ENCODE measurements at regions not wholly inside any gene's neighbourhood (a gene's known extent, or its start where the extent isn't known, plus 50 kb on each side); places are given as distances from the start of the nearest gene placed in this dataset.

DNA sequence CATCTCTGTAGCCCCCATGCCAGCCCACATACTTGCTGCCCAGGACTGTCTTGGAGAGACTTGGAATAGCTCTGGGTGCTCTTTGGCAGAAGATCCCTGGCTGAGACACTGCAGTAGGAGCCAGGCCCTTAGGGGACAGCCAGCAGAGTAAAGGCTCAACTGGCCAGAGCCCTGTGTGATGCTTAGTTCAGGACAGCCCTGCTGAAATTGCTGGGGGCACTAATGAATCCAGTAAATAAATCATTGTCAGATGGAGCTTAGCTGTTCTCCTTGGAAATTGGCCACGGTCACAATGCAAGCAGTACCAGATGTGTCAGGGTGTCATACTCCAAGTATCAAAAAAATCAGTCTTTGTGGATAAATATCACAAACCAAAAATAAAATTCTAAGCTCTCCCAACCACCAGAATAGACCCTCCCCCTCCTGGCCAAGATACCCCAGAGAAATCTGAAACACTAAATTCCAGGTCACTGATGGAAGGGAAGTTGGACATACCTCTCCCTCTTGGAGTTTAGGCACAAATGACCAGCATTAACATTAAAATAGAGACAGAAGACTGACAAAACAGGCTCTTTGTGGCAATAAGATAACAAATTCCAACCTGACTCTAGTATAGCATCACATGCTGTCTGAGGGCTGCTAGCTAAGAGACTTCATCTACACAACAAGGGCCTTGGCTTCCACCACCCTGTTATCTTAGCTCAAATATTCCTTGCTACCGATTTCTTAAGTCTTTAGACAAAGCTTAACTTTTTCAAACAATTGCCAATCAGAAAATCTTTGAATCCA, 83.2 kb upstream of the DNAH14 start:
- peak overlapping the region; percentile 90 for H3K27ac ChIP-seq (ENCODE audit: low read depth, low read length)
- no peaks in the 10 kb centered on the region for H3K27me3 ChIP-seq (ENCODE audit: control insufficient read depth, insufficient read depth, low read length)
- H3K4me1 ChIP-seq (ENCODE audit: control insufficient read depth, insufficient read depth, low read length) = no peaks in the 10 kb centered on the region; the same call in 1 of the 2 replicates
- H3K4me3 ChIP-seq (ENCODE audit: low read depth, low read length) = no peak overlapping the region
- no peak overlapping the region for H3K9ac ChIP-seq (ENCODE audit: low read depth, low read length)
- H3K9me3 ChIP-seq (ENCODE audit: control insufficient read depth, insufficient read depth, low read length) = peaks cover 12% of the 10 kb centered on the region
- no peaks in the 10 kb centered on the region for H3K36me3 ChIP-seq (ENCODE audit: control insufficient read depth, insufficient read depth, low read length)

DNA sequence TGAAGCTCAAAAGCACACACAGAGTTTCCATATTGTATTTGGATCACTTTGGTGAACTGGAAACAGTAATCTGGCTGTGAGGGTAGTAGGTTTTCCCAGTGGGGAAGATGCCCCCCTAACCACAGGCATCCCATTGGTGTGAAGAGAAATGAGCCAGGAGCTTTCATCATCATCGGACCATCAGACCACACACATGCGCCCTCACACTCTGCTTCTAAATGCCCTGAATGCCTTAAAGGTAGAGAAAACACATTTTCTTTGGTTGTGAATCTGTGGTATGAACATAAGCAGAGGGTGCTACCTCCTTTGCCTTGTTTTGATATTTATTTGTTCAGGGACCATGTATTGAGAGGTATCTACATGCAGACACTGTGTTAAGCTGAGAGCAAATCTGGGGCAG, 79.0 kb upstream of the DNAH14 start:
- no peaks in the 10 kb centered on the region for H3K27me3 ChIP-seq (ENCODE audit: control insufficient read depth, insufficient read depth, low read length)
- H3K4me3 ChIP-seq (ENCODE audit: low read depth, low read length) = no peak overlapping the region
- H3K27ac ChIP-seq (ENCODE audit: low read depth, low read length) = no peak overlapping the region
- peaks cover 14% of the 10 kb centered on the region for H3K4me1 ChIP-seq (ENCODE audit: control insufficient read depth, insufficient read depth, low read length)
- H3K36me3 ChIP-seq (ENCODE audit: control insufficient read depth, insufficient read depth, low read length) = no peaks in the 10 kb centered on the region
- no peak overlapping the region for H3K9ac ChIP-seq (ENCODE audit: low read depth, low read length)
- peaks cover 8% of the 10 kb centered on the region; the same call in 1 of the 2 replicates for H3K9me3 ChIP-seq (ENCODE audit: control insufficient read depth, insufficient read depth, low read length)

GRCh38 chr1:224851210-224851847, 78.1 kb upstream of the DNAH14 start:
- H3K27me3 ChIP-seq (ENCODE audit: control insufficient read depth, insufficient read depth, low read length) = no peaks in the 10 kb centered on the region
- H3K27ac ChIP-seq (ENCODE audit: low read depth, low read length) = no peak overlapping the region
- H3K9ac ChIP-seq (ENCODE audit: low read depth, low read length) = no peak overlapping the region
- H3K4me1 ChIP-seq (ENCODE audit: control insufficient read depth, insufficient read depth, low read length) = peaks cover 14% of the 10 kb centered on the region
- H3K4me3 ChIP-seq (ENCODE audit: low read depth, low read length) = no peak overlapping the region
- no peaks in the 10 kb centered on the region for H3K36me3 ChIP-seq (ENCODE audit: control insufficient read depth, insufficient read depth, low read length)
- H3K9me3 ChIP-seq (ENCODE audit: control insufficient read depth, insufficient read depth, low read length) = peaks cover 8% of the 10 kb centered on the region; the same call in 1 of the 2 replicates

DNA sequence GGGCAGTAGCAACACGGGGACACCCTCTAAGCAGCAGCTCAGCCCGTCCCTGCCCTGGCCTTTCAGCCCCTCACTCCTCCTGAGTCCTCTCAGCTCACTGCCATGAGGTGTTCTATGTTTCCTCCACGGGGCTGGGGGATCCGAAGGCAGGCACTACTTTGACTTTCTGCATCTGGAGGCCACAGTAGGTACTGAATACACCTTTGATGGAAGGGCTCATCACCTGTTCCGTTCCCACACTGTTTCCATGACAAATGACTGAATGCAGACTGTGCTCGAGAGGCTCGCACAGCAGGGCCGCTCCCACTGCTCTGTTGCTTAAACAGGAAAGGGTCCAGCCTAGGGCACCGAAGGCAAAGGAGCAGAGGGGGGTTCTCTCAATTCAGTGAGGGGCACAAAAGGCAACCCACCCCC, 77.6 kb upstream of the DNAH14 start:
- H3K27me3 ChIP-seq (ENCODE audit: control insufficient read depth, insufficient read depth, low read length) = no peaks in the 10 kb centered on the region
- no peak overlapping the region for H3K9ac ChIP-seq (ENCODE audit: low read depth, low read length)
- peaks cover 6% of the 10 kb centered on the region; the same call in 1 of the 2 replicates for H3K9me3 ChIP-seq (ENCODE audit: control insufficient read depth, insufficient read depth, low read length)
- H3K27ac ChIP-seq (ENCODE audit: low read depth, low read length) = no peak overlapping the region
- H3K4me3 ChIP-seq (ENCODE audit: low read depth, low read length) = no peak overlapping the region
- H3K4me1 ChIP-seq (ENCODE audit: control insufficient read depth, insufficient read depth, low read length) = peaks cover 14% of the 10 kb centered on the region
- no peaks in the 10 kb centered on the region for H3K36me3 ChIP-seq (ENCODE audit: control insufficient read depth, insufficient read depth, low read length)

DNA sequence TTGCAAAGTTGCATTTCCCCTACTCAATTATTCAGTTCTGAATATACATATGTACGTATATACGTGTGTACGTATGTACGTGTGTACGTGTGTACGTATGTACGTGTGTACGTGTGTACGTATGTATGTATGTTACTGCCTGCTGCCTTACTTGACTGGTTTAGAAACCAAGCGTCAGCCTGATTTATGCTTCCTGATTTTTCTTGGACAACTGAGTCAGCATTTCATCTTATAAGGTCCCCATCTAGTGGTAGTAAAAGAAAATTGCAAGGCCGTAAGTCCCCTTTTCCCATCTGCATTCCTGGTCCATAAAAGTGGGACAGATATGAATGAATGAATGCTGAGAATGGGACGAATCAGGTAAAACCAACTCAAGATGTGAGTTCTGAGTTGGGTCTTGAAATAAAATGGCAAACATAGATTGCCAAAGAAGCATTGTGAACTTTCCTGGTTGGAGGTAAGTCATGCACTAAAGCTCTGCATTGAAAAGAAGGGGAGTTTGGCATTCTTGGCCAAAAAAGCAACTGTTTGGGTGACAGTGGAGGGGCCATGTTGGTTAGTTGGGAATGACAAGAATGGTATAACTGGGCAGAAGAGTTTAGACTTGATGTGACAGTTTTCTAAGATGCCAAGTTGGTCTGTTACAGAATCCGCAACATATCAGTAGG, 76.4 kb upstream of the DNAH14 start:
- no peak overlapping the region for H3K27ac ChIP-seq (ENCODE audit: low read depth, low read length)
- H3K4me1 ChIP-seq (ENCODE audit: control insufficient read depth, insufficient read depth, low read length) = peaks cover 14% of the 10 kb centered on the region
- H3K4me3 ChIP-seq (ENCODE audit: low read depth, low read length) = no peak overlapping the region
- no peaks in the 10 kb centered on the region for H3K36me3 ChIP-seq (ENCODE audit: control insufficient read depth, insufficient read depth, low read length)
- no peaks in the 10 kb centered on the region for H3K27me3 ChIP-seq (ENCODE audit: control insufficient read depth, insufficient read depth, low read length)
- no peak overlapping the region for H3K9ac ChIP-seq (ENCODE audit: low read depth, low read length)
- H3K9me3 ChIP-seq (ENCODE audit: control insufficient read depth, insufficient read depth, low read length) = 0 out of 2 replicates have a peak, but pooled peaks cover 3% of the 10 kb centered on the region

- H3K4me1 ChIP-seq (ENCODE audit: control insufficient read depth, insufficient read depth, low read length) = peaks cover 9% of the 10 kb centered on the region
- H3K27me3 ChIP-seq (ENCODE audit: control insufficient read depth, insufficient read depth, low read length) = no peaks in the 10 kb centered on the region
- no peak overlapping the region for H3K27ac ChIP-seq (ENCODE audit: low read depth, low read length)
- H3K9ac ChIP-seq (ENCODE audit: low read depth, low read length) = no peak overlapping the region
- H3K4me3 ChIP-seq (ENCODE audit: low read depth, low read length) = no peak overlapping the region
- no peaks in the 10 kb centered on the region for H3K36me3 ChIP-seq (ENCODE audit: control insufficient read depth, insufficient read depth, low read length)
- no peaks in the 10 kb centered on the region for H3K9me3 ChIP-seq (ENCODE audit: control insufficient read depth, insufficient read depth, low read length)
Observed at GRCh38 chr1:224856973-224857372, 72.5 kb upstream of the DNAH14 start.

GRCh38 chr1:224859651-224860050, 69.8 kb upstream of the DNAH14 start:
- H3K27me3 ChIP-seq (ENCODE audit: control insufficient read depth, insufficient read depth, low read length) = no peaks in the 10 kb centered on the region
- no peaks in the 10 kb centered on the region for H3K36me3 ChIP-seq (ENCODE audit: control insufficient read depth, insufficient read depth, low read length)
- no peak overlapping the region for H3K9ac ChIP-seq (ENCODE audit: low read depth, low read length)
- H3K27ac ChIP-seq (ENCODE audit: low read depth, low read length) = no peak overlapping the region
- H3K4me1 ChIP-seq (ENCODE audit: control insufficient read depth, insufficient read depth, low read length) = no peaks in the 10 kb centered on the region
- H3K9me3 ChIP-seq (ENCODE audit: control insufficient read depth, insufficient read depth, low read length) = no peaks in the 10 kb centered on the region
- no peak overlapping the region for H3K4me3 ChIP-seq (ENCODE audit: low read depth, low read length)

DNA sequence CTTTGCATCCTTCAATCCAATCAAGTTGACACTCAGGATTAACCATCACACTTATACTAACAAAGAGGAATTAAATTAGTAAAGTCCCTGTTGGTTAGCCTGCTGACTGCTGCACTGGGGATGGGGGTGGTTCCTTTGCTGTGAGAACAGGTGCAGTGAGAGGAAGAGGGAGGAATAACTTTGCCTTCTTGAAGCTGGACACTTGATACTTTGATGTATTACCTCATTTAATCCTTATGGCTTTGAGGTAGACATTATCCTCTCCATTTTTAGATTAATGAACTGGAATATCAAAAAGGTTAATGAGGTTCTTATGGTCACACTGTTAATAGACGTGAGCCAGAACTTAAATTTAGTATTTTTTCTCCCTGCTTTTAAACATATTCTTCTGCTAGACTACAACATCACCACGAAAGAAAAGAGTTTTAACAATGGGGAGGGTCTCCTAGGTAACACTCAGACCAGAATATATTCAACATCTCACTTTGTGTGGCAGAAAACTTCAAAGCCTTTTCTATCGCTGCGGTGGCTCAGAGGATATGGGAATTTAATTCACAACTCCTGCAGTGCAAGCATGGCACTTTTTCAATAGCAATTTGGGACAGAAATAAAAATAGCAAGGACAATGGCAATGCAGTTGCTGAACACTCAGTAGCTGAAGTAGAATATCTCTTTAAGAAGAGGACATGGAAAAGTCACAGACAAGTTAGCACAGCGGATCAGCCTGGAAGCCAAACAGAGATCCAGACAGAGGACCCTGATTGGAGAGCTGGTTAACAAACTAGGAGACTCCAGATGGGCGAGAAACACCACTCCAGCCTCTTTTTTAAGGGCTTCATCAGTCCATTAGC, 68.8 kb upstream of the DNAH14 start:
- H3K27me3 ChIP-seq (ENCODE audit: control insufficient read depth, insufficient read depth, low read length) = no peaks in the 10 kb centered on the region
- H3K27ac ChIP-seq (ENCODE audit: low read depth, low read length) = no peak overlapping the region
- no peak overlapping the region for H3K4me3 ChIP-seq (ENCODE audit: low read depth, low read length)
- H3K9me3 ChIP-seq (ENCODE audit: control insufficient read depth, insufficient read depth, low read length) = no peaks in the 10 kb centered on the region
- no peaks in the 10 kb centered on the region for H3K36me3 ChIP-seq (ENCODE audit: control insufficient read depth, insufficient read depth, low read length)
- no peaks in the 10 kb centered on the region for H3K4me1 ChIP-seq (ENCODE audit: control insufficient read depth, insufficient read depth, low read length)
- no peak overlapping the region for H3K9ac ChIP-seq (ENCODE audit: low read depth, low read length)

DNA sequence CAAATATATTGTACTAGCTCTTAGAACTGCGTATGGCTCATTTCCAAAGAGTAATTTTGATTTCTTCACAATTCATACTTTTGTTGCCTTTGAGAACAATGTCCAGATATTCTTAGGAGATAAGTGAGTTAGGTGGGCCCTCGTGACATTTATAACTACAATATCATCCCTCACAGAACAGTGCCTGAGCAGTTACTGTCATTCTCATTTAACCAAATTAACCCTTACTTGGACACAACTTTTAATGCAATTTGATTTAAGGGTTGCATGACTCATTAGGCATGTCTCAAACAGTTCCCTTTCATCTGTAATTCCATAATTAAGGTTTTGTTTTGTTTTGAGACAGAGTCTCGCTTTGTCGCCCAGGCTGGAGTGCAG, 68.1 kb upstream of the DNAH14 start:
- H3K4me1 ChIP-seq (ENCODE audit: control insufficient read depth, insufficient read depth, low read length) = no peaks in the 10 kb centered on the region
- no peaks in the 10 kb centered on the region for H3K9me3 ChIP-seq (ENCODE audit: control insufficient read depth, insufficient read depth, low read length)
- H3K36me3 ChIP-seq (ENCODE audit: control insufficient read depth, insufficient read depth, low read length) = no peaks in the 10 kb centered on the region
- no peak overlapping the region for H3K9ac ChIP-seq (ENCODE audit: low read depth, low read length)
- H3K27me3 ChIP-seq (ENCODE audit: control insufficient read depth, insufficient read depth, low read length) = no peaks in the 10 kb centered on the region
- no peak overlapping the region for H3K27ac ChIP-seq (ENCODE audit: low read depth, low read length)
- H3K4me3 ChIP-seq (ENCODE audit: low read depth, low read length) = no peak overlapping the region

GRCh38 chr1:224863486-224863885, 66.0 kb upstream of the DNAH14 start:
- Histone ChIP-seq H3K27me3 (ENCODE audit: control insufficient read depth, insufficient read depth, low read length) (no peaks in the 10 kb centered on the region), H3K9ac (ENCODE audit: low read depth, low read length) (no peak overlapping the region), H3K9me3 (ENCODE audit: control insufficient read depth, insufficient read depth, low read length) (no peaks in the 10 kb centered on the region), H3K4me1 (ENCODE audit: control insufficient read depth, insufficient read depth, low read length) (no peaks in the 10 kb centered on the region), H3K4me3 (ENCODE audit: low read depth, low read length) (no peak overlapping the region), H3K36me3 (ENCODE audit: control insufficient read depth, insufficient read depth, low read length) (no peaks in the 10 kb centered on the region), H3K27ac (ENCODE audit: low read depth, low read length) (no peak overlapping the region)

All from HUES48 (cell line).